ENCODE measurements at regions not wholly inside any gene's neighbourhood (a gene's known extent, or its start where the extent isn't known, plus 50 kb on each side); places are given as distances from the start of the nearest gene placed in this dataset.

GRCh38 chr22:34160141-34160783 is 240.0 kb upstream of the LARGE1 start:
- no peak for DNase-seq

DNA sequence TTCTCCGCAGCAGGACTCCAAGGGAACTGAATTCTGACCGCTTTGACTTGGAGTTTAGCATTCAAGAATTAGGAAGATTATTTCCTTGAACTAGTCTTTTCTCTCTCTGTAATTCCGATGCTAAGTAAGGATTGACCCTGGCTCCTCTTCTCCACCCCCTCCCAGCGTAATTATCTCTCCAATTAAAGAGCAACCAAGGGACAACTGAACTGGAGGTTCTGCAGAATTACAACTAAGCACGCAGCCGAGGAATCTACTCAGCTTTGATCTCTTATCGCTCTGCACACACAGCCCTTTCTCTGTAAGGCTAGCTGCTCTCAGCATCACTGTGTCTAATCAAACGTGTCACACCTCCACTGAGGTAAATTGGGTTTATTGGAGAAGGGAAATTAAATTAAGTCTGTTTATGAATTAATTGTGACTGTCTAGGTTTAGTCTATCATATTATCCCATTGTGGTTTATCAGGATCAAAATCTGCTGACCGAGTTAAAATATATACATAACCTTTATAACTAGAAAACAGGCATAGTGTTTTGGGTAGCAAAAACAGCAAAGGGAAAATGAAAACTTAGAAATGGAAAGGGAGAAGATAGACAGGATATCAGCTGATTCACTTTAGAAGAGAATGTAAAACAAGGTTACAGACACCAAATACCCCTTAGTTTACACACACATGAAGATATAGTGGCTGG is 241.3 kb upstream of the LARGE1 start:
- DNase-seq: no peak

GRCh38 chr22:34198976-34199375 is 278.7 kb upstream of the LARGE1 start:
- no peak for DNase-seq

- no peak for DNase-seq
These were observed 290.0 kb upstream of the LARGE1 start for GRCh38 chr22:34210301-34210700.

DNA sequence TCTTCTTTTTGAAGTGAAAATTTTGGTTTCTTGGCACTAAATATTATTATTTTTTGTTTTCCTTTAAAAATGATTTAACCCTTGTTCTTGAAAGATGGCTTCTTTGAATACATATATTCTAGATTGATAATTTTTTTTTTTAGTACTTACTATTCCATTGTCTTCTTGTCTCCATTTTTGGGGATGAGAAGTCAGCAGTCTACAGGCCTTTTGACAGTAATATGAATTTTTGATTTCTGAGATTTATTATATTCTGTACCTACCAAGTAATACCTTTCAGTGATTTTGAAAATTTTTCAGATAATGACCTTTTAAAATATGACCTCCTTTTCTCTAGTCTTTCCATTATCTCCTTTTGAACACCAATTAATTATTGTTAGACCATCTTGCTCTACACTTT is 294.1 kb upstream of the LARGE1 start:
- no peak for DNase-seq

- DNase-seq: no peak
These were observed 305.0 kb upstream of the LARGE1 start for GRCh38 chr22:34225278-34225677.

DNA sequence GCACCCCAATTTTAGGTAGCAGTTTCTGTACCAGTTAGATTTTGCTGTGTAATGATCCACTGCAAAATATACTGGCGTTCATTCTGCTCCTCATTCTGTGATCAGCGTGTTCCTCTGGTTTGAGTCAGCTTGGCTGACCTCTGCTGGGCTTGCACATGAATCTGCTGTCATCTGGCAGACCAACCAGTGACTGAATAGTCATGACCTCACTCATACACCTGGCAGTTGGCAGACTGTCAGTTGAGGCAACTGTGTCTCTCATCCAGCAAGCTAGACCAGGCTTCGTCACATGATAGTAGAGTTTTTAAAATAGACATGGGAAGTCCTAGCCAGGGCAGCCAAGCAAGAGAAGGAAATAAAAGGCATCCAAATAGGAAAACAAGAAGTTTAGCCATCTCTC is 316.3 kb upstream of the LARGE1 start:
- no peak for DNase-seq

DNA sequence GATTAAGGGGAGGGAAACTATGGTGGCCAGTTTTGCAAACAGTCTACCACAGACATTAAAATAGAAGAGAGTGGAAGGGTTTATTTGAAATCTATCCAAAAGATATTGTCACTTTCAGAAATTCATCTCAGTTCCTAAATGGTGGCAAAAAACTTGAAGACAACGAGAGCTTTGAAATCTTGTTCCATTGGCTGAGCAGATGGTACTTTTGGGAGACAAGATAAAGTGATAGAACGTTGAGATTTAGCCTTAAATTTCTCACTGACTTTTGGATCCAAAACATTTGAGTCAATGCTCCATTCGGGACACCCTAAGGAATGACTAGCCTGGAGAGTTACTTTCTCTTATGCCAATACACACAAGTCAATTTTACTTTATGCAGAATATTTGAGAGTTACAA is 319.1 kb upstream of the LARGE1 start:
- DNase-seq: no peak

GRCh38 chr22:34243023-34243422 is 322.7 kb upstream of the LARGE1 start:
- DNase-seq: no peak

GRCh38 chr22:34255042-34255441 is 334.8 kb upstream of the LARGE1 start:
- DNase-seq: no peak

DNA sequence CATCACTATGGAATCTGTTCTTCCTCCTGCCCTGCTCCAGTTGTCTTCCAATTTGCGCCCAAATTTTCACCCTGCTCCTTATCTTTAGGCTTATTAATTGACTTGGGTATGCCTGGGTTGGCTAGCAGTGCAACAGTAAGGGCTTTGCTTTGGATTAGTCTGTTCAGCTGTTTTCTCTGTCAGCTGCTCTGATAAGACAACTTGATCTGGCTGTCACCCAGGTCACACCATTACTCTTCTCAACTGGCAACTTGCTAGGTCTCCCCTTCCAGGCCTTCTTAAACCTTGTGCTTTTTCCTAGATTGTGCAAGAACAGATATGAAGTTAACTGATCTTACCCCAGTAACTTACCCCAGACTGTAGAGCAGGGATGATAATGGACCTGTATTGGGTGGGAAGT is 357.8 kb upstream of the LARGE1 start:
- no peak for DNase-seq

DNA sequence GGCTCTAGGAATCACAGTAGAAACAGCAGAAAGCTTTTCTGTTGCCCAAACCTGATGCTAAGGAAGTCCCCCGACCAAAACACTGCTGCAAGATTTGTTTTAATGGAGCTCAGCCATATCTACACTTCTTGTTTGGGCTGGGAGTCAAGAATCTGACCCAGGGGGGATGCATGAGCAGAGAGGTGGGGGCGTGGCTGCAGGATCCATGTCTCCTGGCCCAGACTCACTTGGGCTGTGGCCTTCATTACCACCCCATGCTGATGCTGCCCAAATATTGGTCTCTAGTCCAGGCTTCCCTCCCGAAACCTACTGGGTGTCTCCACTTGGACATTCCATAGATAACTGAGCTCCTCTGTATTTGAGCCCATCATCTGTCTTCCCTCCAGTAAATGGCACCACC is 361.5 kb upstream of the LARGE1 start:
- DNase-seq: no peak

DNA sequence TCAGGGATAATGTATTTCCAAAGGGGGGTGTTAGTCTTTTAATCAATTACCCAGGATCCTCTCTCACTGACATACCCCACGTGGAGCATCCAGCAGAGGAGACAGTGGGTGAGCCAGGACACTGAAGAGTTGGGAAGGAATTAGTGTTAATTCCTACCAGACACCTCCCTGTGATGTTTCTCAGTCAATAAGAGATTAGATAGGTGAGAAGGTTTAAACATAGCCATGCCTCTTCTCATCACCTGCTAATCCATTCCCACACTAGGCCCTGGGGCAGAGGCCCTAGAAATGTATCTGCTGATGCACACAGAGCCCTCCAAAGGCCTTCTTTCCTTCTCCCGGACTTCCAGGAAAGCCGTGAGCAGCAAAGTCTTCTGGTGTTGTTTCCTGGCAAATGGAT is 363.6 kb upstream of the LARGE1 start:
- DNase-seq: no peak

DNA sequence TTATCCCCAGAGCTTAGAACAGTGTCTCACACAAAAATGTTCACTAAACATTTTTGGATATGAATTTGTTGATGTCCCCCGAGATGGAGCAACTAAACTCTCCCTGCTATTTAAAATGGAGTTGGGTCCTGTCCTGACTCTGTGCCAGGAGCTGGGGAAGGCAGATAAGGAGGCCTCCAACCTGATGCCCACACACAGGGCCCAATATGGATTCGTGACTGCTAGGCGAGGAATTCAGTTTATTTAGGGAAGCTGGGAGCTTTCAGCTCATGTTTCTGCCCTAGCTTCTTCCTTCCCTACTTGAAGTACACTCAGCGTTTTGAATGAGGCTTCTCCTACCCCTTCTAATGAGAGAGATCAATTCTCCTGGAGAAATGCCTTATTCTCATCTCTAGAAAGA is 373.0 kb upstream of the LARGE1 start:
- DNase-seq: no peak

DNA sequence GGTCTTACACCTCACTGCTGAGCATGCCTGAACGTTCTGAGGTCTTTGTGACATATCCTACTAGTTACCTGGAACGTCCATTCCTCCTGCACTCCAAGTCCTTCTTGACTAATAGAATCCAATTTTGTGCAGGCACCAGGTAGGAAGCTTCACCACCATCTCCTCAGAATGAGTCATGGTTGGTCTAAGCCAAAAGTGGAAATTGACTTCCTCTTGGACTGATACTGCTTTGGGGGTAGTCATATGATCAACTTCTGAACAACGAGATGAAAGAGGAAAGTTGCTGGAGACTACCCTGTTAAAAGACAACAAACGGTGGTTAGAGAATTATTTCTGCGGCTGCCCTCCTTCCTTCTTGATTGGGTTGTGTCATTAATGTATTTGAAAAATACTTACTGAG is 374.2 kb upstream of the LARGE1 start:
- DNase-seq: no peak

DNA sequence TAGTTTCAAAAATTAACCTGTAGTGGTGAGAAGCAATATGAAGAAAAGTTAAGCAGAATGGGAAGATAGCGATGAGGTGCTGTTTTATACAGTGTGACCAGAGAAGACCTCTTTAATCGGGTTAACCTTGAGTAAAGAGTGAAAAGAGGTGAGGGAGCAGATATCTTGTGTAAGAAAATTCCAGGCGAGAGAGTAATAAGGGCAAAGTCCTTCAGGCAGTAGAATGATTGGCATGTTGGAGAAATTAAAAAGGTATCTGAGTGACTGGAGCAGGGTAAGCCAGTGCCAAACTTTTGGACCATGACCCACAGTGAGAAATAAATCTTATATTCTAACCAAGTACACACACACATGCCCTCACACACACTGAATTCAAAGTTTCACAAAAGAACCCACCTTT is 374.7 kb upstream of the LARGE1 start:
- no peak for DNase-seq

DNA sequence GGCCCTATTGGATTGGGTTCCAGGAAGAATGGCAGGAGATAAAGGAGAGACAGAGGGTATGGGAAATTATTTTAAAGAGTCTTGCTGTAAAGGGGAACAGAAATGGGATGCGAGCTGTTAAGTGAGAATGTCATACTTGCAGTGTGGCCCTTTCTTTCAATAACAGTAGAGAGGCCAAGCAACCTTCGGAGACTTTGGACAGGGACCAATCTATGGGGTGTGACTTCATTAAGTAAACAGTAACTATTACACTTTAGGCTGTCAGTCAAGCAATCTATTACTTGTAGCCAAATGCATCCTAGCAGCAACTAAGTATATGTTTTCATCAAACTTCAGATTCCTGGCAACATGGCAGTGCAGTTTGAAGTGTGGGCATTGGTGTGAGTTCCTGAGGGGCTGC is 376.2 kb upstream of the LARGE1 start:
- no peak for DNase-seq

DNA sequence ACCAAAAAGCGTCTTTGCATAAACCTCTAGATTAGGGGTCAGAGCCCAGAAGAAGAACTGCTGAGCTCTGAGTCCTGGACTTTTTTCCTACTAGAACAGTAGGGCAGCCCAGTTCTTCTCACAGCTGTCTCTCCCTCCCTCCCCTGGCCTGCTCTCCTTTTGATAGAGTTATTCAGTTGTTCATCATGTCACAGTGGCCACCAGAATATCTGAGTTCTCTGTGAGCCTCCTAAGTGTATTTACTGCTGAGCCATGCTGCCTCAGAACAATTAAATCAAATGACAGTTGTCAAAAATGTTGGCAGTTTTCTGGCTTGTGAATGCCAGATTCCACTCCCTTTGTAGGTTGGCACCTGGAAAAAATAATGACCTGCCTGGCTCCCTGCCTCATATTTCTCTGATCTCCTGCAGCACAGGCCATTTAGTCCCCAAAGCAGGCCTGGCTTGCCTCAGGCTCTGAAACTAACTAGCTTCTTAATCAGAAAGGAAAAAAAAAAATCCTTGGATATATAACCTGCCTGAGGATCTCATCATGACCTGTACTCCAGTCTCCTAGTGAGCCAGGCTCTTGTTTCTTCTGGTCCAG is 377.4 kb upstream of the LARGE1 start:
- DNase-seq: no peak

DNA sequence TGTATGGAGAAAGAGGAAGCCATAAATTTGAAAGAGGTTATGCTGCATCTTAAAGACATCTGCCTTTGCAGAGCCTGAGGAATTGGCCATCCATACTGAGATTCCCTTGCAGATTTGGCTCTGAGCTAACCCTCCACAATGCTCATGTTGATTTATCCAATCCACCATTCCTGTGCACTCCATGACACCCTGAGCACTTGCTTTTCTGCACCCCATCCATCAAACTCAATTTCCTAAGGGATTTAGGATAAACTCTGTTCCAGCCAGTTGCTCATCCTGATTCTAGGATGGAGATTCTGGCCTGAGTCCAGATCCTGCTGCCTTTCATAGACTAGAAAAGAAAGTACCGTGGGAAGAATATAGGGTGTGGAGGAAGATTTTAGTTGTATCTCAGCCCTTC is 379.2 kb upstream of the LARGE1 start:
- DNase-seq: no peak

- no peak for DNase-seq
These were observed 381.3 kb upstream of the LARGE1 start for GRCh38 chr22:34301569-34301968.

DNA sequence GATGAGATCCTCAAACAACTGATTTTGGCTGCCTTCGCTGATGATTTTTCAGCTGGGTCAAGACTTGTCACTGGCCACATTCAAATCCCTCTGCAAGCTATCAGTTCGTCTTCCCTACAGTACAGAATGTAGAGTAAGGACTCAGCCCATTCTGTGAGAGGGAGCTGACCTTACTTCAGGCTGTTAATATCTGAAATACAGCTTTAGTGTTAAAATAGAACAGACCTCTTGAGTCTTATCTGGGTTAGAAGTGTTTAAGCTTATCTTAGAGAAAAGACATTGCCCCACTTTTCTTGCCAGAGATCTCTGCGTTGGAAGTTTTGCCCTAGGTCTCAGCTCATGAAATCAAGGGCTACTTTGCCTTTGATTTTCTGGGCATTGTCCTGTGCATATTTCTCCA is 383.4 kb upstream of the LARGE1 start:
- DNase-seq: no peak

- DNase-seq: no peak
These were observed 386.1 kb upstream of the LARGE1 start for GRCh38 chr22:34306361-34306760.

- DNase-seq: no peak
These were observed 387.8 kb upstream of the LARGE1 start for GRCh38 chr22:34308101-34308500.

DNA sequence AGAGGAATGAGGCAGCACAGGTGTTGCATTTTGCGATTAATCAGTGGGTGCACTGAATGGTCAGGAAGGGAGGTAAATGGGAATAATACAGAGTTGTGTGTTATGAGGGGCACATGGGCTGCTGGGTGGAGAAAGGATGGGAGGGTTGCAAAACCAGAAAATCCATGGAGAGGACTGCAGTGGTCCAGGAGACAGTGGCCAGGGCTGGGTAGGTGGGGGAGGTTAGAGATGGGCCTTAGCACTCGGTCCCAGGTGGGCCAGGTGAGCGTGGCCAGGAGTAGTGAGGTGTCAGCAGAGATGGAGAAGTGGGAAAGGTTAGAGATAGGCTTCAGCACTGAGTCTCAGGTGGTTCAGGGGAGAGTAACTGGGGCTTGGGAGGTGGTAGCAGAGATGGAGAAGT is 399.1 kb upstream of the LARGE1 start:
- no peak for DNase-seq

GRCh38 chr22:34324763-34325162 is 404.5 kb upstream of the LARGE1 start:
- no peak for DNase-seq

Data from suppressor macrophage (primary cell).